Neural cell (in vitro differentiated cells): ENCODE measurements at regions not wholly inside any gene's neighbourhood (a gene's known extent, or its start where the extent isn't known, plus 50 kb on each side); places are given as distances from the start of the nearest gene placed in this dataset.

Source experiments
- H2AFZ ChIP-seq: fragments of 200-600, 300-800 bp; sonication (generic), shearing (Covaris generic); 2 replicates; pipeline ENCODE4 v1.6.0; 2014; ENCODE audit warnings: low read depth, mild to moderate bottlenecking, antibody characterized with exemption, low read length, moderate library complexity
- H3F3A ChIP-seq: fragments of 200-600 bp; shearing (Covaris generic); 2 replicates; pipeline ENCODE4 v1.6.1; 2016; ENCODE audit warnings: mild to moderate bottlenecking, moderate library complexity, mixed read lengths, antibody characterized with exemption, low read length; ENCODE audit not compliant: insufficient read depth, poor library complexity, severe bottlenecking
- H3K27ac ChIP-seq: fragments of 200-600, 300-800 bp; sonication (generic), shearing (Covaris generic); 2 replicates; pipeline ENCODE4 v1.5.1; 2014; ENCODE audit warnings: mild to moderate bottlenecking, low read length, moderate library complexity
- H3K27me3 ChIP-seq: fragments of 300-800, 200-600 bp; sonication (generic), shearing (Covaris generic); 2 replicates; pipeline ENCODE4 v1.6.0; 2014; ENCODE audit warnings: mild to moderate bottlenecking, low read depth, low read length, moderate library complexity; ENCODE audit not compliant: insufficient read depth
- H3K36me3 ChIP-seq: fragments of 300-800, 200-600 bp; sonication (generic), shearing (Covaris generic); 2 replicates; pipeline ENCODE4 v1.5.1; 2014; ENCODE audit warnings: mild to moderate bottlenecking, antibody characterized with exemption, low read length, moderate library complexity; ENCODE audit not compliant: insufficient read depth
- H3K4me2 ChIP-seq: fragments of 300-800, 200-600 bp; sonication (generic), shearing (Covaris generic); 2 replicates; pipeline ENCODE4 v1.6.0; 2014; ENCODE audit warnings: mild to moderate bottlenecking, low read length
- H3K4me3 ChIP-seq: fragments of 300-800, 200-600 bp; sonication (generic), shearing (Covaris generic); 2 replicates; pipeline ENCODE4 v1.5.1; 2014; ENCODE audit warnings: mild to moderate bottlenecking, low read length, moderate library complexity
- H3K79me2 ChIP-seq: fragments of 200-600 bp; shearing (Covaris generic); replicated peaks from 2 replicates; pipeline ENCODE4 v1.6.0; 2014; ENCODE audit warnings: mild to moderate bottlenecking, low read length, moderate library complexity; ENCODE audit not compliant: insufficient read depth
- H3K9ac ChIP-seq: fragments of 300-800, 200-600 bp; sonication (generic), shearing (Covaris generic); 2 replicates; pipeline ENCODE4 v1.6.1; 2016; ENCODE audit warnings: mild to moderate bottlenecking, low read length, mixed read lengths
- H3K9me2 ChIP-seq: fragments of 200-600 bp; shearing (Covaris generic); 2 replicates; pipeline ENCODE4 v1.6.1; 2016; ENCODE audit warnings: mild to moderate bottlenecking, low read length, mixed read lengths; ENCODE audit not compliant: insufficient read depth
- H3K9me3 ChIP-seq: fragments of 200-600, 300-800 bp; sonication (generic), shearing (Covaris generic); 2 replicates; pipeline ENCODE4 v1.6.1; 2016; ENCODE audit warnings: mild to moderate bottlenecking, mixed run types, low read length, moderate library complexity, mixed read lengths
- H4K20me1 ChIP-seq: fragments of 200-600 bp; shearing (Covaris generic); 2 replicates; pipeline ENCODE4 v1.6.1; 2016; ENCODE audit warnings: mild to moderate bottlenecking, mixed run types; ENCODE audit not compliant: insufficient read depth
- CTCF ChIP-seq: fragments of 450-650 bp; IDR thresholded peaks from 2 replicates; pipeline ENCODE4 v1.5.1; 2014; ENCODE audit warnings: antibody characterized with exemption, mild to moderate bottlenecking, moderate library complexity; ENCODE audit not compliant: poor library complexity, severe bottlenecking
- EP300 ChIP-seq: fragments of 450-650 bp; conservative IDR thresholded peaks from 2 replicates; pipeline ENCODE4 v1.6.1; 2014; ENCODE audit warnings: antibody characterized with exemption, mild to moderate bottlenecking, moderate library complexity; ENCODE audit not compliant: poor library complexity, severe bottlenecking
- EZH2 ChIP-seq: fragments of 200-600, 300-800 bp; shearing (Covaris generic), sonication (generic); IDR thresholded peaks from 2 replicates; pipeline ENCODE4 v1.6.1; 2014; ENCODE audit warnings: antibody characterized with exemption, low read length, borderline replicate concordance, mild to moderate bottlenecking; ENCODE audit not compliant: insufficient read depth, poor library complexity, severe bottlenecking
- MXI1 ChIP-seq: fragments of 450-650 bp; conservative IDR thresholded peaks from 2 replicates; pipeline ENCODE4 v1.6.1; 2014; ENCODE audit warnings: antibody characterized with exemption, mild to moderate bottlenecking; ENCODE audit not compliant: poor library complexity, severe bottlenecking
- POLR2AphosphoS5 ChIP-seq: IDR thresholded peaks from 2 replicates; pipeline ENCODE4 v1.6.1; 2012
- RAD21 ChIP-seq: fragments of 450-650 bp; conservative IDR thresholded peaks from 2 replicates; pipeline ENCODE4 v1.6.1; 2014; ENCODE audit warnings: antibody characterized with exemption, mild to moderate bottlenecking, moderate library complexity
- REST ChIP-seq: IDR thresholded peaks from 2 replicates; pipeline ENCODE4 v1.6.1; 2012; ENCODE audit warnings: borderline replicate concordance
- SMC3 ChIP-seq: fragments of 450-650 bp; conservative IDR thresholded peaks from 2 replicates; pipeline ENCODE4 v1.6.1; 2014; ENCODE audit warnings: antibody characterized with exemption, mild to moderate bottlenecking, moderate library complexity; ENCODE audit not compliant: poor library complexity
- TAF1 ChIP-seq: IDR thresholded peaks from 2 replicates; pipeline ENCODE4 v1.6.1; 2012; ENCODE audit warnings: low read depth

- Histone ChIP-seq H3K9me3 (no peaks in the 10 kb centered on the region), H3K27ac (no peak overlapping the region), H3K79me2 (no peaks in the 10 kb centered on the region), H3K36me3 (no peaks in the 10 kb centered on the region), H3K9me2 (no peaks in the 10 kb centered on the region), H3F3A (no peaks in the 10 kb centered on the region), H2AFZ (no peak overlapping the region), H3K9ac (no peak overlapping the region), H4K20me1 (no peaks in the 10 kb centered on the region), H3K4me2 (no peak overlapping the region), H3K4me3 (no peak overlapping the region), H3K27me3 (no peaks in the 10 kb centered on the region)
- TF ChIP-seq TAF1 (no peak), SMC3 (no peak), CTCF (no peak), REST (no peak)
These were observed 102.7 kb upstream of the AJAP1 start for GRCh38 chr1:4551706-4552105.

GRCh38 chr1:4553761-4554160, 100.6 kb upstream of the AJAP1 start:
- no peak overlapping the region for H2AFZ ChIP-seq
- no peaks in the 10 kb centered on the region for H3F3A ChIP-seq
- no peaks in the 10 kb centered on the region for H3K36me3 ChIP-seq
- no peak overlapping the region for H3K27ac ChIP-seq
- H3K9ac ChIP-seq, result no peak overlapping the region
- H3K9me2 ChIP-seq, result no peaks in the 10 kb centered on the region
- TF ChIP-seq RAD21 (no peak), CTCF (no peak), EP300 (no peak), MXI1 (no peak), TAF1 (no peak), POLR2AphosphoS5 (no peak), EZH2 (no peak), SMC3 (no peak), REST (no peak)
- no peaks in the 10 kb centered on the region for H3K27me3 ChIP-seq
- H3K4me3 ChIP-seq, result no peak overlapping the region
- H3K4me2 ChIP-seq, result no peak overlapping the region
- H4K20me1 ChIP-seq, result no peaks in the 10 kb centered on the region
- H3K9me3 ChIP-seq, result no peaks in the 10 kb centered on the region
- no peaks in the 10 kb centered on the region for H3K79me2 ChIP-seq
